Pancreas (tissue), 10 donors: ENCODE measurements at regions not wholly inside any gene's neighbourhood (a gene's known extent, or its start where the extent isn't known, plus 50 kb on each side); places are given as distances from the start of the nearest gene placed in this dataset.

Experiments used
- ATAC-seq, 4 donors: fragments of 200-7000 bp; cut with Tn5 transposase; one replicate each; pipeline versions ENCODE4 v1.8.0 to v1.9.1; 2020; ENCODE audit warnings: mild to moderate bottlenecking in 4 of 4, moderate library complexity in 4 of 4
- DNase-seq, 6 donors: peaks; one replicate each; pipeline ENCODE4 v3.0.0-alpha.2; 2020
- FAIRE-seq: peaks from 2 replicates; lab custom pipeline; 2012; peaks lifted over from hg19 to GRCh38; lab: Jason Lieb, UNC
- H3K27ac ChIP-seq, 4 donors: fragments of 200-600 bp; sonication (generic); 1 replicate in 3 of 4; 2 replicates in 1 of 4; pipeline versions ENCODE4 v1.5.0 to v1.8.0; 2020
- H3K27me3 ChIP-seq, 4 donors: fragments of 200-600 bp; one replicate each; pipeline ENCODE4 v1.8.0; 2021
- H3K36me3 ChIP-seq, 3 donors: fragments of 200-600 bp; sonication (generic) in 1 of 3; one replicate each; pipeline versions ENCODE4 v1.5.0 to v1.8.0; 2020 to 2021
- H3K4me1 ChIP-seq, 3 donors: fragments of 200-600 bp; one replicate each; pipeline ENCODE4 v1.8.0; 2021
- H3K4me3 ChIP-seq, 4 donors: fragments of 200-600 bp; sonication (generic) in 2 of 4; one replicate each; pipeline versions ENCODE4 v1.5.0 to v1.8.0; 2020 to 2021
- H3K9me3 ChIP-seq, 4 donors: fragments of 200-600 bp; one replicate each; pipeline ENCODE4 v1.8.0; 2021
- WGBS, 2 donors: extraction: QIAGEN DNeasy Blood & Tissue Kit; methylation state at CpG; one replicate each; pipeline ENCODE4 v1.1.7; 2013; 5-methylcytosine and 5-hydroxymethylcytosine counted together
- intact Hi-C, 3 donors: fragments of 100-400 bp; cut with DNase I; formaldehyde crosslinking; loops; one replicate each; pipeline versions ENCODE4 v1.11.1 to v1.14.2; 2022
- TF ChIP-seq, protein P1 (sequence below), 4 donors: fragments of 200-600 bp; sonication (generic) in 3 of 4; IDR thresholded peaks; one replicate each; pipeline versions ENCODE4 v1.5.0 to v1.8.0; 2021; ENCODE audit warnings: antibody characterized with exemption in 4 of 4
- donor health status: healthy with polysubstance abuse.
- donor health status: DM: no; HTN: no; CAD: no; lungs with moderate emphysema.
- donor health status: DM: no; HTN: no; CAD: no.
- donor health status: control.
- donor health status: control.
- donor health status: Bipolar disorder and iron deficiency.
- donor health status: DM: yes; HTN: yes; CAD: no.
- donor health status: DM: no; HTN: no; CAD: no.
- donor health status: DM: no; HTN: no; CAD: no.
- donor health status: DM: yes; HTN: yes; CAD: no.

DNA sequence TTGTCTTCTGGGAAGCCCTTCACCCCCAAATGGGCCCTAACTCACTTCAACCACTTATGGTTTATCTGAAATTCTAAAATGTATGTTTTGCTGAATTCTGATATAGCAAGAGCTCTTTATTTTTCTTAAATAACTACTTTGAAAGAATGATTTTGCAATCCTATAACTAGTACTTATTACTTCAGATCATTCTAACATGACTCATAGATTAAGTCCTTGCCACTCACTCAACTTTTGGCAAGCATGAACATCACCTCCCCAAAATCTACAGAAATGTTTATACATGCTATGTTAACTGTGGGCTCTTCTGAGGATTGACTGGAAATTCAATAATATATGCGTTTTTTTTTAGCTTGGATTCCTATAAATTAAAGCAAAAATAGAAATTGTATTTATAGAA lies 367.4 kb upstream of the FAT3 start:
- H3K27me3 ChIP-seq: no peaks in the 10 kb centered on the region
- ATAC-seq (no peak), FAIRE-seq (no peak), DNase-seq (no peak)
- intact Hi-C loops: no loop called here
- H3K4me1 ChIP-seq: no peaks in the 10 kb centered on the region
- no peak overlapping the region for H3K27ac ChIP-seq
- TF ChIP-seq, protein P1, sequence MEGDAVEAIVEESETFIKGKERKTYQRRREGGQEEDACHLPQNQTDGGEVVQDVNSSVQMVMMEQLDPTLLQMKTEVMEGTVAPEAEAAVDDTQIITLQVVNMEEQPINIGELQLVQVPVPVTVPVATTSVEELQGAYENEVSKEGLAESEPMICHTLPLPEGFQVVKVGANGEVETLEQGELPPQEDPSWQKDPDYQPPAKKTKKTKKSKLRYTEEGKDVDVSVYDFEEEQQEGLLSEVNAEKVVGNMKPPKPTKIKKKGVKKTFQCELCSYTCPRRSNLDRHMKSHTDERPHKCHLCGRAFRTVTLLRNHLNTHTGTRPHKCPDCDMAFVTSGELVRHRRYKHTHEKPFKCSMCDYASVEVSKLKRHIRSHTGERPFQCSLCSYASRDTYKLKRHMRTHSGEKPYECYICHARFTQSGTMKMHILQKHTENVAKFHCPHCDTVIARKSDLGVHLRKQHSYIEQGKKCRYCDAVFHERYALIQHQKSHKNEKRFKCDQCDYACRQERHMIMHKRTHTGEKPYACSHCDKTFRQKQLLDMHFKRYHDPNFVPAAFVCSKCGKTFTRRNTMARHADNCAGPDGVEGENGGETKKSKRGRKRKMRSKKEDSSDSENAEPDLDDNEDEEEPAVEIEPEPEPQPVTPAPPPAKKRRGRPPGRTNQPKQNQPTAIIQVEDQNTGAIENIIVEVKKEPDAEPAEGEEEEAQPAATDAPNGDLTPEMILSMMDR (IDR thresholded peaks at IDR 0.05): no peak
- WGBS, 2 donors: 37 to 43% methylated on average over 1 of the region's 1 CpG
- no peaks in the 10 kb centered on the region for H3K36me3 ChIP-seq
- no peaks in the 10 kb centered on the region for H3K9me3 ChIP-seq
- H3K4me3 ChIP-seq: no peak overlapping the region

DNA sequence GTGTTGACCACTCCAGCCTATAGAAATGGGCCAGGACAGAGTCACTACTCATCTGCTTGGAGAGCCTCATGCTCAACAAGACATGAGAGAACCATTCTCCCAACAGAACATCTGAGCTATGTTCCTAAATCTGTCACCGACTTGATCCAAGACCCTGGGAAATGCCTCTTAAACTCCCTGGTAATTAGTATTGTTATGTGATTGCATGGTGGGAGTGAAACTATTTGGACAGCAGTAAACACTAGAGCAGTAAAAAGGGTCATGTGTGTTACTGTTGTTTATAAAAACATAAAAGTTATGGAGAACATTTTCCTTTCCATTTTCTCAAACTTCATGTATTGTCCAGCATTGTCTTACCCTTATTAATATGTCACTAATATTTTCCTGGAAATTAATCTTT lies 369.8 kb upstream of the FAT3 start:
- no peak for ATAC-seq
- no peak for FAIRE-seq
- Histone ChIP-seq H3K4me3 (no peak overlapping the region), H3K36me3 (no peaks in the 10 kb centered on the region), H3K9me3 (no peaks in the 10 kb centered on the region), H3K27me3 (no peaks in the 10 kb centered on the region), H3K27ac (no peak overlapping the region), H3K4me1 (no peaks in the 10 kb centered on the region)
- WGBS, 2 donors: 69 to 100% methylated on average over 1 of the region's 1 CpG
- TF ChIP-seq, protein P1 (IDR thresholded peaks at IDR 0.05): no peak
- no peak for DNase-seq
- intact Hi-C loops: no loop called here

DNA sequence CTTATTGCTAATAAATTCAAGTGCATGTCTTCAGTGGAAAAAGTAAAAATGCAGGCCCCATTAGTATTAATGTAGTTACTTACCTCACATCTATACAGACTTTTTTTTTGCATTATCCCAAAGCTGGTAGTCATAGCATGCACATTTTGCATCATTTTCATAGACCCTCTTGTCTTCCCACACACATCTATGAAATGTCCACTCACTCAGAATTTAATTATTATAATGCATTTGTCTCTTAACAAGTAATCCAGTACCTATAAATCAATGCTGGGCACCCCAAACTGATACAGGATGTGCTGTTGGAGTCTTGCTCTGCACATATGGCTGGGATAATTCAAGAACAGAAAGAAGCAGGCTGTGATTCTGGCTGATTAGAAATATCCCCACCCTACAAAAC lies 370.4 kb upstream of the FAT3 start:
- no peak for FAIRE-seq
- intact Hi-C loops: no loop called here
- no peaks in the 10 kb centered on the region for H3K27me3 ChIP-seq
- no peaks in the 10 kb centered on the region for H3K36me3 ChIP-seq
- no peak for DNase-seq
- no peak overlapping the region for H3K4me3 ChIP-seq
- no peak for ATAC-seq
- H3K27ac ChIP-seq: no peak overlapping the region
- no peaks in the 10 kb centered on the region for H3K9me3 ChIP-seq
- TF ChIP-seq, protein P1 (IDR thresholded peaks at IDR 0.05): no peak
- H3K4me1 ChIP-seq: no peaks in the 10 kb centered on the region

DNA sequence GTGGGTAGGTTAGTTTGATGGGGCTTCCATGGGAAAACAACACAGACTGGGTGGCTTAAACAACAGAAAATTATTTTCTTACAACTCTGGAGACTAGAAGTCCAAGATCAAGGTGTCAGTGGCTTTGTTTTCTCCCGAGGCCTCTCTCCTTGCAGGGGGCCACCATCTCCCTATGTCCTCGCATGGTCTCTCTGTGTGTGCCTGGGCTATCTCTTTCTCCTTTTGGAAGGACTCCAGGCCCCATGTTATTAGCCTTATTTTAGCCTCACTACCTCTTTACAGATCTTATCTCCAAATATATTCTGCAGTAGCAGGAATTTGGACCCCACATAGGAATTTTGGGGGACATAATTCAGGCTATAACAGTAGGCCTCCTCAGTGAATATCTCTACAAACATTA lies 372.7 kb upstream of the FAT3 start:
- no peaks in the 10 kb centered on the region for H3K36me3 ChIP-seq
- no peak for FAIRE-seq
- no peaks in the 10 kb centered on the region for H3K9me3 ChIP-seq
- TF ChIP-seq, protein P1 (IDR thresholded peaks at IDR 0.05): no peak
- no peak for ATAC-seq
- H3K4me1 ChIP-seq: no peaks in the 10 kb centered on the region
- no peaks in the 10 kb centered on the region for H3K27me3 ChIP-seq
- H3K4me3 ChIP-seq: no peak overlapping the region
- H3K27ac ChIP-seq: no peak overlapping the region
- 81% methylated on average over 2 of the region's 2 CpGs for WGBS, 2 donors
- intact Hi-C loops: no loop called here
- DNase-seq: no peak

DNA sequence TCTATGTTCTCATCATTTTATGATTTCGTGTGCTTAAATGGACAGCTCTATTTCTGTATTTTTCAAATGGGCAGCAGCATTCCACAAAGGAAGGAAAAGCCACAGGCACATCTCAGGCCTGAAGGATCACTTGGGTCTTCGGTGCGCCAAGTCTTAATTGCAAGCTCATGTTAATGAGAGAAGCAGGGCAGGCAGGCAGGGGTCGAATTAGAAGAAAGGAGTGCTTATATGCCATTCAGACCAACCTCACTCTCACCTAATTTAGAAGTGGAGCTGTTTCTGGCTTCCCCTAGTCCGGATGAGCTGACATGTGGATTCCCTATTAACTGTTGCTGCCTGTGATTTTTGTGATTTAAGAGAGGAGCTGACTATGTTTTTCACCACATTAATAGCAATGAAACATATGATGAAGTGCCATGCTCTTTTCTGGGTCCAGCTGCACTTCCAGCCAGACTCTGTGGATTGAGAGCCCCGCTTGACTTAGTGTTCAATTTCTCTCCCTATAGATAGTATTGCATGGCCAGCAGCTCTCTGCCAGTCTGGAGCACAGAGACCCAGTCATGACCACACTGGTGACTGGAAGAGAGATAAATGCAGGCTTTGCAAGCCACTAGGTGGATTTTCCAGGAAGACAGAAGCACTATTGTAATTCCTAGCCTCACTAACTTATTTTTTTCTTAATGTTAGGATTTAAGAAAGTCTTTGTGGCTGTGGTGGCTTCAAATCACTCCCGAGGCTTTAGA lies 373.9 kb upstream of the FAT3 start:
- Histone ChIP-seq H3K4me1 (no peaks in the 10 kb centered on the region), H3K4me3 (no peak overlapping the region), H3K27ac (no peak overlapping the region), H3K27me3 (no peaks in the 10 kb centered on the region), H3K36me3 (no peaks in the 10 kb centered on the region), H3K9me3 (no peaks in the 10 kb centered on the region)
- intact Hi-C loops: no loop called here
- ATAC-seq (no peak), DNase-seq (no peak), FAIRE-seq (no peak)
- WGBS, 2 donors: 63 to 72% methylated on average over 7 of the region's 7 CpGs
- TF ChIP-seq, protein P1 (IDR thresholded peaks at IDR 0.05): no peak
